ENCODE measurements at regions not wholly inside any gene's neighbourhood (a gene's known extent, or its start where the extent isn't known, plus 50 kb on each side); places are given as distances from the start of the nearest gene placed in this dataset.

GRCh38 chr1:177571485-177572076, 398.3 kb downstream of the SEC16B start:
- Histone ChIP-seq H3K27ac (ENCODE audit: extremely low read length, insufficient read depth, low read length) (peak overlapping the region; percentile 22), H3K36me3 (replicated peaks in 1 of 2; ENCODE audit: control insufficient read depth in 1 of 2, insufficient read depth in 2 of 2, low read length in 2 of 2) (no peaks in the 10 kb centered on the region), H3K27me3 (ENCODE audit: control insufficient read depth in 1 of 2, insufficient read depth in 2 of 2, low read length in 2 of 2) (no peaks in the 10 kb centered on the region), H3K79me2 (ENCODE audit: insufficient read depth, low read length) (no peaks in the 10 kb centered on the region), H4K20me1 (ENCODE audit: insufficient read depth, low read length) (no peaks in the 10 kb centered on the region), H2AFZ (ENCODE audit: low read length) (no peak overlapping the region), H3K9ac (ENCODE audit: insufficient read depth, low read depth, low read length) (no peak overlapping the region), H3K4me3 (replicated peaks in 1 of 3; ENCODE audit: insufficient read depth in 1 of 3, low read depth in 2 of 3, low read length in 3 of 3) (no peak overlapping the region), H3K4me1 (ENCODE audit: insufficient read depth, low read length) (peaks cover 27% of the 10 kb centered on the region), H3K9me3 (ENCODE audit: low read length) (no peaks in the 10 kb centered on the region), H3K4me2 (ENCODE audit: low read depth, low read length) (peak overlapping the region; percentile 25)
- 4% methylated on average over 5 of the region's 5 CpGs for whole genome bisulfite sequencing (ENCODE audit: low lambda C conversion rate)
- intact Hi-C loops (cut with micrococcal nuclease; ENCODE audit: unreplicated experiment), result no loop called here
- ATAC-seq (peak; percentile 86), FAIRE-seq (peak; percentile 73), DNase-seq (ENCODE audit: low spot score) (peak; percentile 85)
- in situ Hi-C loops (cut with HindIII; ENCODE audit: extremely low pct_ligation_motif_present, low pct_unique_long_range_greater_than_20kb), result no loop called here
- no TSS peak for BruUV-seq (replicated peaks)
- ChIA-PET POLR2A (no interaction called here), CTCF (ENCODE audit: low intra/inter-chr PET ratio, low total read pairs) (no interaction called here)
- TF ChIP-seq ZNF18 (CRISPR knock-in tag; IDR thresholded peaks at IDR 0.05; ENCODE audit: insufficient replicate concordance) (no peak), ZNF878 (CRISPR knock-in tag; IDR thresholded peaks at IDR 0.05) (peak; percentile 38; the same call in 1 of the 2 replicates), MEIS2 (CRISPR knock-in tag; IDR thresholded peaks at IDR 0.05) (peak; percentile 89), CEBPB (IDR thresholded peaks at IDR 0.05; ENCODE audit: borderline replicate concordance, low read depth, low read length) (peak; percentile 96), EHMT2 (IDR thresholded peaks at IDR 0.05; ENCODE audit: borderline replicate concordance, low read depth, low read length) (peak; percentile 49; the same call in 1 of the 2 replicates), IRF2 (CRISPR knock-in tag; IDR thresholded peaks at IDR 0.05) (peak; percentile 53; the same call in 1 of the 2 replicates), HMG20B (CRISPR knock-in tag; conservative IDR thresholded peaks at IDR 0.05) (peak; percentile 80), ZNF646 (CRISPR knock-in tag; IDR thresholded peaks at IDR 0.05) (no peak), ZNF232 (CRISPR knock-in tag; IDR thresholded peaks at IDR 0.05; ENCODE audit: borderline replicate concordance) (peak; percentile 100)
- TF ChIP-seq, protein P1, sequence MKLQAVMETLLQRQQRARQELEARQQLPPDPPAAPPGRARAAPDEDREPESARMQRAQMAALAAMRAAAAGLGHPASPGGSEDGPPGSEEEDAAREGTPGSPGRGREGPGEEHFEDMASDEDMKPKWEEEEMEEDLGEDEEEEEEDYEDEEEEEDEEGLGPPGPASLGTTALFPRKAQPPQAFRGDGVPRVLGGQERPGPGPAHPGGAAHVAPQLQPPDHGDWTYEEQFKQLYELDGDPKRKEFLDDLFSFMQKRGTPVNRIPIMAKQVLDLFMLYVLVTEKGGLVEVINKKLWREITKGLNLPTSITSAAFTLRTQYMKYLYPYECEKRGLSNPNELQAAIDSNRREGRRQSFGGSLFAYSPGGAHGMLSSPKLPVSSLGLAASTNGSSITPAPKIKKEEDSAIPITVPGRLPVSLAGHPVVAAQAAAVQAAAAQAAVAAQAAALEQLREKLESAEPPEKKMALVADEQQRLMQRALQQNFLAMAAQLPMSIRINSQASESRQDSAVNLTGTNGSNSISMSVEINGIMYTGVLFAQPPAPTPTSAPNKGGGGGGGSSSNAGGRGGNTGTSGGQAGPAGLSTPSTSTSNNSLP (IDR thresholded peaks at IDR 0.05; ENCODE audit: low read depth, low read length), result 0 out of 2 replicates have a peak, but pooled peaks have one; percentile 31
- TF ChIP-seq, protein P2, sequence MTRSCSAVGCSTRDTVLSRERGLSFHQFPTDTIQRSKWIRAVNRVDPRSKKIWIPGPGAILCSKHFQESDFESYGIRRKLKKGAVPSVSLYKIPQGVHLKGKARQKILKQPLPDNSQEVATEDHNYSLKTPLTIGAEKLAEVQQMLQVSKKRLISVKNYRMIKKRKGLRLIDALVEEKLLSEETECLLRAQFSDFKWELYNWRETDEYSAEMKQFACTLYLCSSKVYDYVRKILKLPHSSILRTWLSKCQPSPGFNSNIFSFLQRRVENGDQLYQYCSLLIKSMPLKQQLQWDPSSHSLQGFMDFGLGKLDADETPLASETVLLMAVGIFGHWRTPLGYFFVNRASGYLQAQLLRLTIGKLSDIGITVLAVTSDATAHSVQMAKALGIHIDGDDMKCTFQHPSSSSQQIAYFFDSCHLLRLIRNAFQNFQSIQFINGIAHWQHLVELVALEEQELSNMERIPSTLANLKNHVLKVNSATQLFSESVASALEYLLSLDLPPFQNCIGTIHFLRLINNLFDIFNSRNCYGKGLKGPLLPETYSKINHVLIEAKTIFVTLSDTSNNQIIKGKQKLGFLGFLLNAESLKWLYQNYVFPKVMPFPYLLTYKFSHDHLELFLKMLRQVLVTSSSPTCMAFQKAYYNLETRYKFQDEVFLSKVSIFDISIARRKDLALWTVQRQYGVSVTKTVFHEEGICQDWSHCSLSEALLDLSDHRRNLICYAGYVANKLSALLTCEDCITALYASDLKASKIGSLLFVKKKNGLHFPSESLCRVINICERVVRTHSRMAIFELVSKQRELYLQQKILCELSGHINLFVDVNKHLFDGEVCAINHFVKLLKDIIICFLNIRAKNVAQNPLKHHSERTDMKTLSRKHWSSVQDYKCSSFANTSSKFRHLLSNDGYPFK (CRISPR knock-in tag; IDR thresholded peaks at IDR 0.05; ENCODE audit: borderline replicate concordance), result no peak

All from HepG2 (cell line).